Frontal cortex (tissue), 4 donors: ENCODE measurements at regions not wholly inside any gene's neighbourhood (a gene's known extent, or its start where the extent isn't known, plus 50 kb on each side); places are given as distances from the start of the nearest gene placed in this dataset. TPM values are rescaled to one million over a fixed set of nuclear protein-coding genes. Genes with fewer than 3 reads are reported as not detected.

Experiments
- DNase-seq, 2 donors: peaks; one replicate each; pipeline ENCODE4 v3.0.0; 2012; ENCODE audit warnings: low spot score in 2 of 2
- FAIRE-seq: peaks from 2 replicates; lab custom pipeline; 2012; peaks lifted over from hg19 to GRCh38; lab: Jason Lieb, UNC
- small RNA-seq: library from RNA; depleted of rRNA; stranded (forward); fragments of <200 nt; gene quantifications from one replicate; pipeline ENCODE3, GENCODE V24; 2014
- donor health status: control.
- donor health status: control.
- donor health status: control.

DNA sequence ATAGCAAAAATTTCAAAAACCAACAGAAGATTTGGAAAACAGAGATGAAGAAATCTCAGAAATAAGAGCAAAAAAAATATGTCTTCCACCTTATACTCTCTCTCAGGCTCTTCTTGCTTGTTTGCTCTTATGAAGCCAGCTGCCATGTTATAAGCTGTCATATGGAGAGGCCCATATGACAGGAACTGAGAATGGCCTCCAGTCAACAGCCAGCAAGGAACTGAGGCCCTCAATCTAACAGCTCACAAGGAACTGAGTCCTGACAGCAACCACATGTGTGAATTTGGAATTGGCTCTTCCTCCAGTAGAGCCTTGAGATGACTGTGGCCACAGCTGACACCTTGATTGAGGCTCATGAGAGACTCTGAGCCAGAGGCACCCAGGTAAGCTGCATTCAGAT lies 51.3 kb upstream of the MAOA start:
- FAIRE-seq, result no peak
- no peak for DNase-seq

DNA sequence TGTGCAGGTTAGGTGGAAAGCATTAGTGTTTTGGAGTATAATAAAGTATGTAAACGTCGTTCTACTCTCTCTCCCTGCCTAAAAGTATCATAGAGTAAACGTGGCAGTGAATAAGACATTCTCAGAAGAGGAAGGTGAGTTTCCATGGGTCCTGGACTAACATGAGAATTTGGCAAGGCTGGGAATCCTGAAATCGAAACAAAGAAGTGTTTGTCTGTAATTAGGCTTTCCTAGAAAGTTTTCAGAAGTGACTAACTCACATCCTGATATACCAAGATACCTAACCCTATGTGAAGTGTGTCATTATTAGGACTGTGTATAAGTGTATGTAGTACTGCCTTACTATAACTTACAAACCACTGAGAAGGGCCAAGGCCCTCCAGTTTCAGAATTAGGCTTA lies 50.7 kb upstream of the MAOA start:
- no peak for FAIRE-seq
- no peak for DNase-seq

Small RNAs in the stretch of these regions (small RNA-seq; reads per million reads assigned to genes)
- not detected for gene AL451086.1
